ENCODE measurements at regions not wholly inside any gene's neighbourhood (a gene's known extent, or its start where the extent isn't known, plus 50 kb on each side); places are given as distances from the start of the nearest gene placed in this dataset.

GRCh38 chr16:17638134-17638533, 167.4 kb upstream of the XYLT1 start:
- Mint-ChIP-seq H3K4me1 (no peaks in the 10 kb centered on the region), H3K9me3 (peaks cover 13% of the 10 kb centered on the region), H3K4me3 (no peak overlapping the region), H3K27me3 (peaks cover 12% of the 10 kb centered on the region), H3K36me3 (ENCODE audit: low read depth) (no peaks in the 10 kb centered on the region), H3K27ac (no peak overlapping the region)
- no peak for ATAC-seq (ENCODE audit: low read depth)
- no peak for DNase-seq
- POLR2A ChIA-PET, result no interaction called here
- intact Hi-C loops (cut with micrococcal nuclease), result no loop called here
- no peak for TF ChIP-seq CTCF (IDR thresholded peaks at IDR 0.05)
- CTCF ChIA-PET, result no interaction called here

GRCh38 chr16:17635183-17635582, 164.4 kb upstream of the XYLT1 start:
- Mint-ChIP-seq H3K36me3 (ENCODE audit: low read depth) (no peaks in the 10 kb centered on the region), H3K4me3 (no peak overlapping the region), H3K27ac (no peak overlapping the region), H3K9me3 (peaks cover 13% of the 10 kb centered on the region), H3K4me1 (no peaks in the 10 kb centered on the region), H3K27me3 (peaks cover 13% of the 10 kb centered on the region)
- CTCF ChIA-PET, result no interaction called here
- no peak for DNase-seq
- intact Hi-C loops (cut with micrococcal nuclease), result no loop called here
- no peak for TF ChIP-seq CTCF (IDR thresholded peaks at IDR 0.05)
- POLR2A ChIA-PET, result no interaction called here
- no peak for ATAC-seq (ENCODE audit: low read depth)

GRCh38 chr16:17633181-17633951, 162.6 kb upstream of the XYLT1 start:
- no peak for TF ChIP-seq CTCF (IDR thresholded peaks at IDR 0.05)
- no peaks in the 10 kb centered on the region for H3K4me1 Mint-ChIP-seq
- no peak overlapping the region for H3K4me3 Mint-ChIP-seq
- H3K36me3 Mint-ChIP-seq (ENCODE audit: low read depth), result no peaks in the 10 kb centered on the region
- no peak overlapping the region for H3K27ac Mint-ChIP-seq
- intact Hi-C loops (cut with micrococcal nuclease), result no loop called here
- no peak for ATAC-seq (ENCODE audit: low read depth)
- CTCF ChIA-PET, result no interaction called here
- peaks cover 8% of the 10 kb centered on the region for H3K9me3 Mint-ChIP-seq
- H3K27me3 Mint-ChIP-seq, result peaks cover 13% of the 10 kb centered on the region
- DNase-seq, result no peak
- POLR2A ChIA-PET, result no interaction called here

GRCh38 chr16:17632667-17633066, 161.9 kb upstream of the XYLT1 start:
- ATAC-seq (ENCODE audit: low read depth) (no peak), DNase-seq (no peak)
- Mint-ChIP-seq H3K27me3 (peaks cover 13% of the 10 kb centered on the region), H3K36me3 (ENCODE audit: low read depth) (no peaks in the 10 kb centered on the region), H3K9me3 (peaks cover 2% of the 10 kb centered on the region), H3K27ac (no peak overlapping the region), H3K4me1 (no peaks in the 10 kb centered on the region), H3K4me3 (no peak overlapping the region)
- ChIA-PET POLR2A (no interaction called here), CTCF (no interaction called here)
- no peak for TF ChIP-seq CTCF (IDR thresholded peaks at IDR 0.05)
- intact Hi-C loops (cut with micrococcal nuclease), result no loop called here

GRCh38 chr16:17629936-17630335, 159.2 kb upstream of the XYLT1 start:
- Mint-ChIP-seq H3K36me3 (ENCODE audit: low read depth) (no peaks in the 10 kb centered on the region), H3K4me3 (no peak overlapping the region), H3K27ac (no peak overlapping the region), H3K4me1 (no peaks in the 10 kb centered on the region), H3K9me3 (peaks cover 9% of the 10 kb centered on the region), H3K27me3 (peaks cover 13% of the 10 kb centered on the region)
- ChIA-PET CTCF (no interaction called here), POLR2A (no interaction called here)
- TF ChIP-seq CTCF (IDR thresholded peaks at IDR 0.05), result no peak
- no peak for DNase-seq
- intact Hi-C loops (cut with micrococcal nuclease), result no loop called here
- ATAC-seq (ENCODE audit: low read depth), result no peak
